Prostate gland (tissue), 2 donors: ENCODE measurements at regions not wholly inside any gene's neighbourhood (a gene's known extent, or its start where the extent isn't known, plus 50 kb on each side); places are given as distances from the start of the nearest gene placed in this dataset.

ENCODE experiments used
- DNase-seq: peaks from one replicate; pipeline ENCODE4 v3.0.0-alpha.2; 2019; ENCODE audit warnings: low spot score
- H3K27ac ChIP-seq, 2 donors: fragments of 200-600 bp; sonication (generic); 2 replicates each; pipeline ENCODE4 v1.5.1; 2017 to 2019
- H3K27me3 ChIP-seq: fragments of 200-600 bp; sonication (generic); replicated peaks from 2 replicates; pipeline ENCODE4 v1.5.1; 2019; ENCODE audit not compliant: insufficient read depth
- H3K36me3 ChIP-seq, 2 donors: fragments of 200-600 bp; sonication (generic); 1 replicate in 1 of 2; 2 replicates in 1 of 2; pipeline versions ENCODE4 v1.5.1 to v1.8.1; 2017 to 2019
- H3K4me1 ChIP-seq: fragments of 200-600 bp; sonication (generic); replicated peaks from 2 replicates; pipeline ENCODE4 v1.5.1; 2019
- H3K4me3 ChIP-seq, 2 donors: fragments of 200-600 bp; sonication (generic); 2 replicates each; pipeline ENCODE4 v1.5.1; 2017 to 2019
- H3K9me3 ChIP-seq: fragments of 200-600 bp; sonication (generic); 2 replicates; pipeline ENCODE4 v1.5.1; 2017
- POLR2A ChIP-seq: fragments of 450-650 bp; IDR thresholded peaks from one replicate; pipeline ENCODE4 v1.6.1; 2016; ENCODE audit warnings: antibody characterized with exemption, mild to moderate bottlenecking
- POLR2AphosphoS5 ChIP-seq: sonication (generic); formaldehyde crosslinking; IDR thresholded peaks from one replicate; pipeline ENCODE4 v1.6.1; 2017; ENCODE audit warnings: antibody characterized with exemption
- WGBS: methylation state at CpG from one replicate; pipeline ENCODE4 v1.1.5; 2018; 5-methylcytosine and 5-hydroxymethylcytosine counted together
- intact Hi-C: fragments of 100-400 bp; cut with DNase I; formaldehyde crosslinking; loops from one replicate; pipeline ENCODE4 v1.14.2; 2022
- TF ChIP-seq, protein P1 (sequence below), 4 experiments: fragments of 200-600 bp in 2 of 4; fragments of 450-650 bp in 2 of 4; sonication (generic) in 2 of 4; IDR thresholded peaks; 1 replicate in 3 of 4; 2 replicates in 1 of 4; pipeline ENCODE4 v1.5.1; 2016 to 2019; ENCODE audit warnings: antibody characterized with exemption in 4 of 4, mild to moderate bottlenecking in 2 of 4, moderate library complexity in 2 of 4

DNA sequence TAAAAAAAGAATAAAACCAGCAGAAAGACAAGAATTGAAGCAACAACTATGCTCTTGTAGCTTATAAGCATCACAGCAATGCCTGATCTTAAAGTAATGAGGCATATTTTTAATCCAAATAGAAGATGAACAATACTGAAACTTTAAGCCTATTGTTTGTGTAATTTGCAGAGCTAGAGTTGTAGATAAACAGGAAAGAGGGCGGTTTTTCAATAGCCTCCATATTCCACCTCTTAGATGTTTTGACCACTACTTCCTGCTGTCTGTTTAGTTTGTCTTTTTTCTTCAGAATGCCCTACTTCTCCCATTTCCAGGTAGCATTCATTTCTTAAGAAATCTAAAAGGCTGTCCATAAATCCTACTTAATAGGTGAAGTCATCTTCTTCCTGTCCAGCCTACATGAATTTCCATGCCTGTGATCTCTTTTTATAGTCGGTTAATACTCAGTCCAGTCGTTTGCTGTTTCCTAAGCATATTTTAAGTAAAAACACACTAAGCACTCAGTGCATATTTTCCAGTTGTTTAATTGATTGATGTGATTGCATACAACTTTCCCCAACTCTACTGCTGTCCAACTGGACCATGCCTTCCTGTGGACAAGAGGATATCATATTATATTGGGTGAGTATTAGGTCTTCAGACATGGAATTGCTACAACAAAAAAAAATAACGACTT, 308.1 kb downstream of the TFEC start:
- Histone ChIP-seq H3K27ac (no peak overlapping the region), H3K9me3 (no peaks in the 10 kb centered on the region), H3K4me3 (no peak overlapping the region), H3K4me1 (no peaks in the 10 kb centered on the region), H3K27me3 (no peaks in the 10 kb centered on the region), H3K36me3 (no peaks in the 10 kb centered on the region)
- intact Hi-C loops = no loop called here
- TF ChIP-seq POLR2A (no peak), POLR2AphosphoS5 (no peak)
- TF ChIP-seq, protein P1, sequence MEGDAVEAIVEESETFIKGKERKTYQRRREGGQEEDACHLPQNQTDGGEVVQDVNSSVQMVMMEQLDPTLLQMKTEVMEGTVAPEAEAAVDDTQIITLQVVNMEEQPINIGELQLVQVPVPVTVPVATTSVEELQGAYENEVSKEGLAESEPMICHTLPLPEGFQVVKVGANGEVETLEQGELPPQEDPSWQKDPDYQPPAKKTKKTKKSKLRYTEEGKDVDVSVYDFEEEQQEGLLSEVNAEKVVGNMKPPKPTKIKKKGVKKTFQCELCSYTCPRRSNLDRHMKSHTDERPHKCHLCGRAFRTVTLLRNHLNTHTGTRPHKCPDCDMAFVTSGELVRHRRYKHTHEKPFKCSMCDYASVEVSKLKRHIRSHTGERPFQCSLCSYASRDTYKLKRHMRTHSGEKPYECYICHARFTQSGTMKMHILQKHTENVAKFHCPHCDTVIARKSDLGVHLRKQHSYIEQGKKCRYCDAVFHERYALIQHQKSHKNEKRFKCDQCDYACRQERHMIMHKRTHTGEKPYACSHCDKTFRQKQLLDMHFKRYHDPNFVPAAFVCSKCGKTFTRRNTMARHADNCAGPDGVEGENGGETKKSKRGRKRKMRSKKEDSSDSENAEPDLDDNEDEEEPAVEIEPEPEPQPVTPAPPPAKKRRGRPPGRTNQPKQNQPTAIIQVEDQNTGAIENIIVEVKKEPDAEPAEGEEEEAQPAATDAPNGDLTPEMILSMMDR (IDR thresholded peaks at IDR 0.05) = no peak
- 58% methylated on average over 4 of the region's 4 CpGs for WGBS
- DNase-seq = no peak

DNA sequence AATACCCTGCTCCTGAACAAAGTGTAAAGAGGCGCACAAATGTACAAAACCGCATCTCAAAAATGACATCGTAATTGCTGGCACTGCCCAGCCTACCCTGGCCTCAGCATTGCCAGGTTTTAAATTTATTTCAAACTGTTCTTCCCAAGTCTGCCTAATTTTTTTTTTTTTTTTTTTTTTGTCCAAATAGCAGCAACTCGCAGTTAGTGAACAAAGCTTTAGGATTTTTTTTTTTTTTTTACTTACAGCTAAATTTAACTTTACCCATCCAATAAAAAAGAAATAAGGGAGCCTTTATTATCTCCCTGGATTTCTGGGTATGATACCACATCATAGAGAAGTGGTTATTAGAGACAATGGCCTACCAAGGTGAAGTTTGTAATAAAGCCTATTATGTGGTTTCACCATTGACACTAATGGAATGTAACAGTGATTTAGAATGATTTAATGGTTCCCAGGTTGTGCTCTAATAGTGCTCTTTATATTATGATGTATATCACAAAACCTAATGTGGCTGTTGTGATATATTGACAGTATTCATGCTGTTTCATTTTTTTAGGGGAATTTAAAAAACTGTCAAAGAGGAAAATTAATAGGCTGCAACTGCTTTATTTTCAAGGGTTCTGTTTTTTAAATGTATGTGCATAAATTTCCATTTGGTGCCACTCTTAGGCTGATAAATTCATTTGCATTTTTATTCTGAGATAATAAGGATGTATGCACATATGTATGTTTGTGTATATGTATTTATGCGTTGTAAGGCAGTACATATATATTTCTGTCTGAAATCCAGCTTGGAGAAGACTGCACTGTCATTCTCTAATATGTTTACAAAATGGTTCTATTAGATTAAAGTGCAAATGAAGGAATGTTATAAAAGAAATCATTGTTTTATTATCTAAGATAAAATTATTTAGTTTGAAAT, 309.0 kb downstream of the TFEC start:
- Histone ChIP-seq H3K4me3 (no peak overlapping the region), H3K27ac (no peak overlapping the region), H3K36me3 (no peaks in the 10 kb centered on the region), H3K9me3 (no peaks in the 10 kb centered on the region), H3K4me1 (no peaks in the 10 kb centered on the region), H3K27me3 (no peaks in the 10 kb centered on the region)
- WGBS = 61% methylated on average over 5 of the region's 5 CpGs
- TF ChIP-seq POLR2A (no peak), POLR2AphosphoS5 (no peak)
- TF ChIP-seq, protein P1 (IDR thresholded peaks at IDR 0.05) = no peak
- intact Hi-C loops = no loop called here
- no peak for DNase-seq

DNA sequence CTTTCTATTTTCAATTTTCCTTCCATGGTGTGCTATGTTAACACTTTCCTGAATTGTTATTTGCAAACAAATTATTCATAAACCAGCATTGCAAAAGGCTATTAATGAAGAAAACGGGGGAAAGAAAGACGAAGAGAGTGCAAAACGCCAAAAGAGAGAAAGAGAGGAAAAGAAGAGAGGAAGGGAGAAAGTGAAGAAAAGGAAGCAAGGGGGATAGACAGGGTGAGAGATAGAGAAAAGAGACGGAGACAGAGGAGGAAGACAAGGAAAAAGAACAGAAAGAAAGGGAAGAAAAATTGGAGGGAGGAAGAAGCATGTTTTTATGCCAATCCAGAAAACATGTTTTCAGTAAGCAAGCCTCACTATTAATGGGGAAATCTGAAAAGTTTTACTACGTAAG, 310.6 kb downstream of the TFEC start:
- no peaks in the 10 kb centered on the region for H3K27me3 ChIP-seq
- no peak for DNase-seq
- H3K27ac ChIP-seq = no peak overlapping the region
- no peak for TF ChIP-seq POLR2A
- TF ChIP-seq, protein P1 (IDR thresholded peaks at IDR 0.05) = no peak
- no peak for TF ChIP-seq POLR2AphosphoS5
- H3K9me3 ChIP-seq = no peaks in the 10 kb centered on the region
- intact Hi-C loops = no loop called here
- WGBS = 82% methylated on average over 5 of the region's 5 CpGs
- H3K4me3 ChIP-seq = no peak overlapping the region
- no peaks in the 10 kb centered on the region for H3K36me3 ChIP-seq
- H3K4me1 ChIP-seq = no peaks in the 10 kb centered on the region

DNA sequence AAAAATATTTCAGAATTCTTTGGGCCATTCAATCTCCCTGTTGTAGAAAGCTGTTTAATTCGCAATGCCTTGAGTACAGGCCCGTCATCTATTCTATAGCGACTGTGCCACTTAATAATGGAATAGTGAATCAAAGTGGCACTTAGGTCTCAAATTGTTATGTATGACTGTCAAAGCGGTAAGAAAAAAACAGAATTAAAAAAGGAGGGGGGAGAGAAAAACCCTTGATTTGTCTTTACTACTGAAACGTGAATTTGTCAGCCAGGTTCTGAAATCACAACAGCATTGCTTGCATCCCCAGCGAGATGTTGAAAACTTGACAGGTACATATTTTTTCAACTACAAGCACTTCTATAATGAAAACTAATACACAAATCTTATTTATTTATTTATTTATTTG, 320.9 kb downstream of the TFEC start:
- intact Hi-C loops = no loop called here
- WGBS = 94% methylated on average over 6 of the region's 6 CpGs
- DNase-seq = no peak
- Histone ChIP-seq H3K4me1 (no peaks in the 10 kb centered on the region), H3K4me3 (no peak overlapping the region), H3K9me3 (no peaks in the 10 kb centered on the region), H3K27me3 (no peaks in the 10 kb centered on the region), H3K36me3 (no peaks in the 10 kb centered on the region), H3K27ac (no peak overlapping the region)
- TF ChIP-seq, protein P1 (IDR thresholded peaks at IDR 0.05) = no peak
- TF ChIP-seq POLR2A (no peak), POLR2AphosphoS5 (no peak)

DNA sequence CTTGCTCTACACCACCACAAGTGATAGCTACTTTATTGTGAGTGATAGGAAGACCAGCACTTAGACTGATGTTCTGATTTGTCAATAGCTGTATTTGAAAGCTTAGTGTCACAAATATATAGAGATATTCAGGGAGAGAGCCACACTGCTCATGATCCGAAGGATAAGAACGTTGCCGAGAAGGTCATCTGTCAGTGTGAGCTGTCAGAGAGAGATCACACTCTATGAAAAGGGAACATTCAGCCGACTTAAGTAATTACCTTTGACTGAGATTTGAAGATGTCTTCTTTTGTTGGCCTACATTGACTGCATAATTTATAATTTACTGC, 322.6 kb downstream of the TFEC start:
- Histone ChIP-seq H3K4me3 (no peak overlapping the region), H3K9me3 (no peaks in the 10 kb centered on the region), H3K4me1 (no peaks in the 10 kb centered on the region), H3K27ac (no peak overlapping the region), H3K27me3 (no peaks in the 10 kb centered on the region), H3K36me3 (no peaks in the 10 kb centered on the region)
- 76% methylated on average over 4 of the region's 4 CpGs for WGBS
- TF ChIP-seq POLR2A = no peak
- TF ChIP-seq, protein P1 (IDR thresholded peaks at IDR 0.05) = no peak
- no peak for TF ChIP-seq POLR2AphosphoS5
- intact Hi-C loops = no loop called here
- DNase-seq = no peak
